ENCODE measurements at regions not wholly inside any gene's neighbourhood (a gene's known extent, or its start where the extent isn't known, plus 50 kb on each side); places are given as distances from the start of the nearest gene placed in this dataset.

DNA sequence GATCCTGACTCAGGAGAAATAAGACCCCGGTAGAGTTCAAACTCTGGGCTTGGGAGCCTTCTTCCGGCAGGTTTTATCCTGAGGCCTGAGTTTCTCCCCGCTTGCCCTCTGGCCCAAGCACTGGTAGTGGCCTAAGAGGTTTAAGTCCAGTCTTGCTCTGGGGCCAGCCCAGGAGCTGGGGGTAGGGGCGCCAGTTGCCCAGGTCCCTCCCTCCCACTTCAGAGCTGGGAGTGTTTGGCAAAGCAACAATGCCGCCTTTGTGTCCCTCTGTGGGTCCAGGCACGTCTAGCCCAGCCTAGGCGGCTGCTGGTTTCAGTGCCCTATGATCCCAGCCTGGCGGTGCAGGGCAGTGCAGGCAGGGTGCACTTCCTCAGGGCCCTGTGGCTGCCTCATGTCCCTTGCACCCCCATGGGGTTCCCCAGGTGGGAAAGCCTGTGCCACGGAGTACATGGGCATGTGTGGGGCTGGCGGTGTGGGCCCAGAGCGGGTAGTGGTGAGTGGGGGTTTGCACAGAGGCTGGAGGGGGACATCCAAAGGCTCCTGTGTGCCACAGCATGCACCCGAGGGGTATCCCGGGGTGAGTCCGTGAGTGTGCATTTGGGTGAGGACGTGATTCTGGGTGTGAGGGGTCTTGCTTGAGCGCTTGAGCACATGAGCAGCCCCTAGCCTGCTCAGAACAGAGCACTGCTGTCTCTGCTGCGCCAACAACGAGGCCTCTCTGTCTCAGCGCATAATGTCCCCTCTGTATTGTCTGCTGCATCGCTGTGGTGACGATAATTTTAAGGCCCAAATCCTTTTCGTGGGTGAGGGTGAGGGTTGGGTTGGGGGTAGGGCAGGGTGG, 61.7 kb upstream of the PSD2 start:
- H3K4me3 Mint-ChIP-seq = no peak overlapping the region
- peaks cover 4% of the 10 kb centered on the region for H3K27me3 Mint-ChIP-seq
- no peak overlapping the region for H3K27ac Mint-ChIP-seq
- H3K4me1 Mint-ChIP-seq = no peaks in the 10 kb centered on the region
- ATAC-seq (ENCODE audit: low read depth in 2 of 2) = no peak
- no peaks in the 10 kb centered on the region for H3K9me3 ChIP-seq (ENCODE audit: control insufficient read depth in 2 of 2, low read length in 2 of 2)
- H3K4me1 ChIP-seq (ENCODE audit: control insufficient read depth, insufficient read depth, low read length, poor library complexity, severe bottlenecking) = no peaks in the 10 kb centered on the region
- peaks cover 0 to 2% (median 0%) of the 10 kb centered on the region in 7 donors for H3K9me3 Mint-ChIP-seq
- H3K36me3 Mint-ChIP-seq = no peaks in the 10 kb centered on the region
- H3K27ac ChIP-seq (ENCODE audit: insufficient read depth, low read length, poor library complexity, severe bottlenecking) = no peak overlapping the region
- no peaks in the 10 kb centered on the region for H3K36me3 ChIP-seq (ENCODE audit: control insufficient read depth, insufficient read depth, low read length)
- H3K4me3 ChIP-seq (ENCODE audit: low read depth, low read length) = no peak overlapping the region
- H3K27me3 ChIP-seq (ENCODE audit: control insufficient read depth, insufficient read depth, low read length) = no peaks in the 10 kb centered on the region
- no peak for DNase-seq

DNA sequence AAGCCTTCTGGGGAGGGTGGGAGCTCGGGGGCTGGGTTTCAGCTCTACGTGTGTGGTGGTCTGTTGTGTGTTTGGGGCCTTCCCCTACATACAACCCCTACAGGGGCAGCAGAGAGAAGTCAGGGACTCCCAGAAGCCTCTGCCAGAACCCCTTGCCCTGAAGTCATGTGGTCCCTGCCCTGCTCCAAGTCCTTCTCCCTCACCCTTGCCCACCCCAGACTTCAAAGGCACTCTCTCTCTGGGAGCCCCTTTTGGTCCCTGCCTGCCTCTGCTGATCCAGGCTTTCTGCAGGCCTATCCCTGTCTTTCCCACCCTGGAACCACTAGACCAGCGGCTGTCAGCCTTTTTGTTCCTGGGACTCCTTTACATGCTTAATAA, 61.1 kb upstream of the PSD2 start:
- Mint-ChIP-seq H3K4me3 (no peak overlapping the region), H3K4me1 (no peaks in the 10 kb centered on the region), H3K9me3 (peaks cover 0 to 2% (median 0%) of the 10 kb centered on the region in 7 donors), H3K27me3 (peaks cover 4% of the 10 kb centered on the region), H3K27ac (no peak overlapping the region), H3K36me3 (no peaks in the 10 kb centered on the region)
- Histone ChIP-seq H3K4me1 (ENCODE audit: control insufficient read depth, insufficient read depth, low read length, poor library complexity, severe bottlenecking) (no peaks in the 10 kb centered on the region), H3K27me3 (ENCODE audit: control insufficient read depth, insufficient read depth, low read length) (no peaks in the 10 kb centered on the region), H3K4me3 (ENCODE audit: low read depth, low read length) (no peak overlapping the region), H3K27ac (ENCODE audit: insufficient read depth, low read length, poor library complexity, severe bottlenecking) (no peak overlapping the region), H3K36me3 (ENCODE audit: control insufficient read depth, insufficient read depth, low read length) (no peaks in the 10 kb centered on the region), H3K9me3 (ENCODE audit: control insufficient read depth in 2 of 2, low read length in 2 of 2) (no peaks in the 10 kb centered on the region)
- ATAC-seq (ENCODE audit: low read depth in 2 of 2) (no peak), DNase-seq (no peak)

GRCh38 chr5:139738193-139739149, 57.1 kb upstream of the PSD2 start:
- DNase-seq = no peak
- Histone ChIP-seq H3K9me3 (ENCODE audit: control insufficient read depth in 2 of 2, low read length in 2 of 2) (no peaks in the 10 kb centered on the region), H3K4me1 (ENCODE audit: control insufficient read depth, insufficient read depth, low read length, poor library complexity, severe bottlenecking) (no peaks in the 10 kb centered on the region), H3K4me3 (ENCODE audit: low read depth, low read length) (no peak overlapping the region), H3K27me3 (ENCODE audit: control insufficient read depth, insufficient read depth, low read length) (no peaks in the 10 kb centered on the region), H3K27ac (ENCODE audit: insufficient read depth, low read length, poor library complexity, severe bottlenecking) (no peak overlapping the region), H3K36me3 (ENCODE audit: control insufficient read depth, insufficient read depth, low read length) (no peaks in the 10 kb centered on the region)
- ATAC-seq (ENCODE audit: low read depth in 2 of 2) = no peak
- H3K36me3 Mint-ChIP-seq = no peaks in the 10 kb centered on the region
- no peak overlapping the region for H3K4me3 Mint-ChIP-seq
- no peaks in the 10 kb centered on the region for H3K27me3 Mint-ChIP-seq
- peaks cover 0 to 2% (median 0%) of the 10 kb centered on the region in 7 donors for H3K9me3 Mint-ChIP-seq
- H3K4me1 Mint-ChIP-seq = peaks cover 0 to 3% (median 0%) of the 10 kb centered on the region in 4 donors
- H3K27ac Mint-ChIP-seq = no peak overlapping the region

DNA sequence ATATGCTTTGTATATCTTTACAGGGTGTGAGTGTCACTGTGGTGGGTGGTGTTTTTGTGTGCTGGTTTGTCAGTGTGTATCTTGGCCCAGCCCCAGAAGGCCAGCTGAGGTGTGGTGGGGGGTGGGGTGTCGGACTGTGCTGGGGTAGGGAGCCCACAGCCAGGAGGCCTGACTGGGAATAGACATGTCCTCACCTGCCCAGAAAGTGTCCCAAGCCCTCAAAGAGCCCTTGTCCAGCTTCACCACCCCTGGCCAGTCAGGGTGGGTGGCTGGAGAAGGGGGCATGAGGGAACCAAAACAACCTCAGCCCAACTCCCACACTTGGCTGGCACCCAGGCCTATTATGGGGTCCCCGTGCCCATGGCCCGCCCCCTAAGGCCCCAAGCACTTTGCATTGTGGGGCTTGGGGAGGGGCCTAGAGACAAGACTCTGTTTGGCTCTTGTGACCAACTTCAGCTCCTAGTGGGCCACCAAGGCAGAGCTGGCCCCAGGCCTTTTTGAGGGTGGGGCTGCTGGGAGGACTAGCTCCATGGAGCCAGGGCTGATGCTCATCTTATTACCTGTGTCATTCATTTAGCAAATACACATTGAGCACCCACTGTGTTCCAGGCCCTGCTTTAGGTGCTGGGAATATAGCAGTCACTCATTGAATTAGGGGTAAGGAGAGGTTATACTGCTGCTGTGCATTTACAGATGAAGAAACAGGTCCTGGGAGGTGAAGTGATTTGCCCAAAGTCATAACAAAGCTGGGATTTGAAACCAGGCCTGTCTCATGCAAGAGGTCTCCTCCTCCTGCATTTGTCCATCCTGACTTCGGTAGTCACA, 56.2 kb upstream of the PSD2 start:
- peaks cover 0 to 5% (median 0%) of the 10 kb centered on the region in 4 donors for H3K4me1 Mint-ChIP-seq
- H3K27me3 Mint-ChIP-seq = no peaks in the 10 kb centered on the region
- H3K27ac Mint-ChIP-seq = no peak overlapping the region
- H3K27ac ChIP-seq (ENCODE audit: insufficient read depth, low read length, poor library complexity, severe bottlenecking) = no peak overlapping the region
- no peaks in the 10 kb centered on the region for H3K27me3 ChIP-seq (ENCODE audit: control insufficient read depth, insufficient read depth, low read length)
- no peaks in the 10 kb centered on the region for H3K36me3 Mint-ChIP-seq
- no peaks in the 10 kb centered on the region for H3K9me3 ChIP-seq (ENCODE audit: control insufficient read depth in 2 of 2, low read length in 2 of 2)
- no peaks in the 10 kb centered on the region for H3K36me3 ChIP-seq (ENCODE audit: control insufficient read depth, insufficient read depth, low read length)
- DNase-seq (no peak), ATAC-seq (ENCODE audit: low read depth in 2 of 2) (no peak)
- H3K4me3 ChIP-seq (ENCODE audit: low read depth, low read length) = no peak overlapping the region
- H3K4me1 ChIP-seq (ENCODE audit: control insufficient read depth, insufficient read depth, low read length, poor library complexity, severe bottlenecking) = no peaks in the 10 kb centered on the region
- H3K4me3 Mint-ChIP-seq = no peak overlapping the region
- H3K9me3 Mint-ChIP-seq = peaks cover 0 to 2% (median 0%) of the 10 kb centered on the region in 7 donors

- H3K4me1 ChIP-seq (ENCODE audit: control insufficient read depth, insufficient read depth, low read length, poor library complexity, severe bottlenecking) = no peaks in the 10 kb centered on the region
- no peak overlapping the region for H3K27ac Mint-ChIP-seq
- H3K36me3 Mint-ChIP-seq = no peaks in the 10 kb centered on the region
- no peak overlapping the region for H3K4me3 Mint-ChIP-seq
- H3K9me3 Mint-ChIP-seq = peaks cover 0 to 2% (median 0%) of the 10 kb centered on the region in 7 donors
- no peaks in the 10 kb centered on the region for H3K9me3 ChIP-seq (ENCODE audit: control insufficient read depth in 2 of 2, low read length in 2 of 2)
- no peaks in the 10 kb centered on the region for H3K27me3 ChIP-seq (ENCODE audit: control insufficient read depth, insufficient read depth, low read length)
- ATAC-seq (ENCODE audit: low read depth in 2 of 2) (no peak), DNase-seq (no peak)
- H3K4me3 ChIP-seq (ENCODE audit: low read depth, low read length) = no peak overlapping the region
- H3K36me3 ChIP-seq (ENCODE audit: control insufficient read depth, insufficient read depth, low read length) = no peaks in the 10 kb centered on the region
- H3K27me3 Mint-ChIP-seq = no peaks in the 10 kb centered on the region
- H3K27ac ChIP-seq (ENCODE audit: insufficient read depth, low read length, poor library complexity, severe bottlenecking) = no peak overlapping the region
- peaks cover 0 to 8% (median 2%) of the 10 kb centered on the region in 4 donors for H3K4me1 Mint-ChIP-seq
Measured at GRCh38 chr5:139740138-139740991, 55.2 kb upstream of the PSD2 start.

DNA sequence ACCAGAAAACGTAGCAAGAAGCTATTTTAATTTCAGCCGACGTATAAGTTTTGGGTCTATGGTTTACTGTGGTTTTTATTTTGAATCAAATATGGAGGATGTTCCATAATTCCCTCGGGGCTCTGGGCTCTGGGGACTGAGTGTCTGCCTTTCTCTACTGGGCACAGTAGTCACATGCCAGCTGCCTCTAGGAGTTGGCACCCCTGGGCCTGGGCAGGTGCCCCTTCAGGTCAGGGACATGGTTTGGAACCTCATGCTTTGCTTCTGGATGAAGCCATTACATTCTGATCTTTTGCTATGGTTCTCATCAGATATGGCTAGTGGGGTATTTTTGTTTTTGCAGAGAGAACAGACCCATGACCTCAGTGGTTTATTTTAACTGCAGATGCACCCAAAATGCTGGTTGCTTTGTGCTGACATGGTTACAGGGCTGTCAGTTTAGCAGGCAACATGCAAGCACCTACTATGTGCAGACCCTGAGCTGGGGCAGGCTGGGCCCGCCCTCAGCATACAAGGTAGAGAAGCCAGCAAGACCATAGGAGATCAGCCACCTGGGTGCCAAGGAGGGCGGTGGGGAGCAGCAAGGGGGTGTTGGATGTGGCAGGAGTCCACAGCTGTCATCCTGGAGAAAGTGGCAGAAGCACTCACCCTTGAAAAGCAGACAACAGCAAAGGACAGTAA, 54.5 kb upstream of the PSD2 start:
- DNase-seq (no peak), ATAC-seq (ENCODE audit: low read depth in 2 of 2) (no peak)
- Mint-ChIP-seq H3K36me3 (no peaks in the 10 kb centered on the region), H3K4me3 (no peak overlapping the region), H3K9me3 (peaks cover 0 to 2% (median 0%) of the 10 kb centered on the region in 7 donors), H3K27me3 (no peaks in the 10 kb centered on the region), H3K4me1 (peaks cover 0 to 12% (median 4%) of the 10 kb centered on the region in 4 donors), H3K27ac (no peak overlapping the region)
- Histone ChIP-seq H3K27me3 (ENCODE audit: control insufficient read depth, insufficient read depth, low read length) (no peaks in the 10 kb centered on the region), H3K4me1 (ENCODE audit: control insufficient read depth, insufficient read depth, low read length, poor library complexity, severe bottlenecking) (peaks cover 3% of the 10 kb centered on the region), H3K27ac (ENCODE audit: insufficient read depth, low read length, poor library complexity, severe bottlenecking) (no peak overlapping the region), H3K9me3 (ENCODE audit: control insufficient read depth in 2 of 2, low read length in 2 of 2) (no peaks in the 10 kb centered on the region), H3K36me3 (ENCODE audit: control insufficient read depth, insufficient read depth, low read length) (no peaks in the 10 kb centered on the region), H3K4me3 (ENCODE audit: low read depth, low read length) (no peak overlapping the region)
